CD4-positive, CD25-positive, alpha-beta regulatory T cell (primary cell): ENCODE measurements at regions not wholly inside any gene's neighbourhood (a gene's known extent, or its start where the extent isn't known, plus 50 kb on each side); places are given as distances from the start of the nearest gene placed in this dataset.

Experiments used
- ATAC-seq, 2 donors: fragments of 150-1000 bp; cut with Tn5 transposase; one replicate each; pipeline ENCODE4 v1.10.0; 2021; ENCODE audit warnings: low read depth in 2 of 2, moderate number of reproducible peaks in 2 of 2, moderate library complexity in 1 of 2
- DNase-seq, 3 donors: peaks; one replicate each; pipeline versions ENCODE4 v3.0.0 to v3.0.0-alpha.2; 2012 to 2022; ENCODE audit warnings: mixed read lengths in 1 of 3
- H3K27ac ChIP-seq: one replicate; pipeline ENCODE4 v1.7.0; 2013; ENCODE audit warnings: mild to moderate bottlenecking, low read length; ENCODE audit not compliant: insufficient read depth, poor library complexity, severe bottlenecking
- H3K27me3 ChIP-seq: one replicate; pipeline ENCODE4 v1.7.0; 2013; ENCODE audit warnings: low read length; ENCODE audit not compliant: control insufficient read depth, insufficient read depth
- H3K36me3 ChIP-seq: one replicate; pipeline ENCODE4 v1.7.0; 2013; ENCODE audit warnings: mild to moderate bottlenecking, low read length, moderate library complexity; ENCODE audit not compliant: control insufficient read depth, insufficient read depth
- H3K4me1 ChIP-seq: 2 replicates; pipeline ENCODE4 v1.7.0; 2013; ENCODE audit warnings: mild to moderate bottlenecking, low read length; ENCODE audit not compliant: insufficient read depth, control insufficient read depth, poor library complexity, severe bottlenecking
- H3K4me3 ChIP-seq: one replicate; pipeline ENCODE4 v1.7.0; 2013; ENCODE audit warnings: low read depth, mild to moderate bottlenecking, low read length, moderate library complexity
- H3K9me3 ChIP-seq, 2 experiments: 1 replicate in 1 of 2; 2 replicates in 1 of 2; pipeline ENCODE4 v1.7.0; 2013; ENCODE audit warnings: low read length in 2 of 2, mild to moderate bottlenecking in 1 of 2, moderate library complexity in 1 of 2; ENCODE audit not compliant: control insufficient read depth in 2 of 2
- H3K27ac Mint-ChIP-seq, 3 donors: one replicate each; pipeline ENCODE4 v1.8.0; 2020 to 2022; ENCODE audit warnings: mild to moderate bottlenecking in 3 of 3, mixed read lengths in 3 of 3, moderate library complexity in 2 of 3
- H3K27me3 Mint-ChIP-seq: one replicate; pipeline ENCODE4 v1.8.0; 2022; ENCODE audit warnings: mild to moderate bottlenecking, mixed read lengths
- H3K36me3 Mint-ChIP-seq: one replicate; pipeline ENCODE4 v1.8.0; 2020; ENCODE audit warnings: mixed read lengths
- H3K4me1 Mint-ChIP-seq, 4 donors: one replicate each; pipeline ENCODE4 v1.8.0; 2020 to 2022; ENCODE audit warnings: mixed read lengths in 4 of 4, mild to moderate bottlenecking in 1 of 4
- H3K4me3 Mint-ChIP-seq, 4 donors: one replicate each; pipeline ENCODE4 v1.8.0; 2020 to 2022; ENCODE audit warnings: mild to moderate bottlenecking in 4 of 4, mixed read lengths in 4 of 4, moderate library complexity in 3 of 4
- H3K9me3 Mint-ChIP-seq, 7 donors: one replicate each; pipeline ENCODE4 v1.8.0; 2020 to 2022; ENCODE audit warnings: mixed read lengths in 7 of 7, mild to moderate bottlenecking in 3 of 7, moderate library complexity in 2 of 7

- Mint-ChIP-seq H3K9me3 (peaks cover 0 to 55% (median 12%) of the 10 kb centered on the region in 7 donors), H3K27ac (no peak overlapping the region), H3K4me1 (no peaks in the 10 kb centered on the region), H3K36me3 (no peaks in the 10 kb centered on the region), H3K4me3 (no peak overlapping the region), H3K27me3 (no peaks in the 10 kb centered on the region)
- ATAC-seq, result no peak
- Histone ChIP-seq H3K4me3 (no peak overlapping the region), H3K9me3 (peaks cover 0 to 5% of the 10 kb centered on the region in 2 experiments), H3K27me3 (no peaks in the 10 kb centered on the region), H3K27ac (no peak overlapping the region), H3K4me1 (no peaks in the 10 kb centered on the region), H3K36me3 (no peaks in the 10 kb centered on the region)
- DNase-seq, result no peak
Measured at GRCh38 chr2:78431241-78431640, 594.3 kb upstream of the REG3G start.

- H3K4me1 Mint-ChIP-seq, result no peaks in the 10 kb centered on the region
- peaks cover 4 to 45% (median 11%) of the 10 kb centered on the region in 7 donors for H3K9me3 Mint-ChIP-seq
- H3K9me3 ChIP-seq, result peaks cover 2 to 4% of the 10 kb centered on the region in 2 experiments
- no peak overlapping the region for H3K27ac ChIP-seq
- H3K27ac Mint-ChIP-seq, result no peak overlapping the region
- H3K4me3 Mint-ChIP-seq, result no peak overlapping the region
- no peaks in the 10 kb centered on the region for H3K27me3 ChIP-seq
- H3K4me1 ChIP-seq, result no peaks in the 10 kb centered on the region
- H3K36me3 Mint-ChIP-seq, result no peaks in the 10 kb centered on the region
- no peak overlapping the region for H3K4me3 ChIP-seq
- H3K27me3 Mint-ChIP-seq, result no peaks in the 10 kb centered on the region
- no peaks in the 10 kb centered on the region for H3K36me3 ChIP-seq
- DNase-seq, result no peak
- no peak for ATAC-seq
Measured at GRCh38 chr2:78439122-78439521, 586.4 kb upstream of the REG3G start.

GRCh38 chr2:78455586-78455985, 569.9 kb upstream of the REG3G start:
- no peak for ATAC-seq
- H3K27me3 Mint-ChIP-seq, result no peaks in the 10 kb centered on the region
- no peak overlapping the region for H3K27ac Mint-ChIP-seq
- H3K4me1 Mint-ChIP-seq, result no peaks in the 10 kb centered on the region
- no peak overlapping the region for H3K27ac ChIP-seq
- H3K4me1 ChIP-seq, result no peaks in the 10 kb centered on the region
- H3K9me3 ChIP-seq, result peaks cover 4 to 9% of the 10 kb centered on the region in 2 experiments
- no peaks in the 10 kb centered on the region for H3K36me3 ChIP-seq
- no peak for DNase-seq
- H3K36me3 Mint-ChIP-seq, result no peaks in the 10 kb centered on the region
- H3K4me3 Mint-ChIP-seq, result no peak overlapping the region
- no peak overlapping the region for H3K4me3 ChIP-seq
- H3K9me3 Mint-ChIP-seq, result peaks cover 0 to 26% (median 7%) of the 10 kb centered on the region in 7 donors
- H3K27me3 ChIP-seq, result no peaks in the 10 kb centered on the region

GRCh38 chr2:78457269-78457668, 568.2 kb upstream of the REG3G start:
- Histone ChIP-seq H3K36me3 (no peaks in the 10 kb centered on the region), H3K4me1 (no peaks in the 10 kb centered on the region), H3K27ac (no peak overlapping the region), H3K9me3 (peaks cover 4 to 9% of the 10 kb centered on the region in 2 experiments), H3K4me3 (no peak overlapping the region), H3K27me3 (no peaks in the 10 kb centered on the region)
- Mint-ChIP-seq H3K27ac (no peak overlapping the region), H3K9me3 (peaks cover 0 to 30% (median 10%) of the 10 kb centered on the region in 7 donors), H3K4me3 (no peak overlapping the region), H3K27me3 (no peaks in the 10 kb centered on the region), H3K4me1 (no peaks in the 10 kb centered on the region), H3K36me3 (no peaks in the 10 kb centered on the region)
- no peak for DNase-seq
- ATAC-seq, result no peak

- Mint-ChIP-seq H3K27ac (no peak overlapping the region), H3K4me1 (no peaks in the 10 kb centered on the region), H3K27me3 (no peaks in the 10 kb centered on the region), H3K4me3 (no peak overlapping the region), H3K36me3 (no peaks in the 10 kb centered on the region), H3K9me3 (peaks cover 2 to 36% (median 8%) of the 10 kb centered on the region in 7 donors)
- DNase-seq, result no peak
- Histone ChIP-seq H3K9me3 (peaks cover 0 to 4% of the 10 kb centered on the region in 2 experiments), H3K36me3 (no peaks in the 10 kb centered on the region), H3K4me3 (no peak overlapping the region), H3K27ac (no peak overlapping the region), H3K4me1 (no peaks in the 10 kb centered on the region), H3K27me3 (no peaks in the 10 kb centered on the region)
- ATAC-seq, result no peak
Measured at GRCh38 chr2:78465707-78466106, 559.8 kb upstream of the REG3G start.

GRCh38 chr2:78476619-78477229, 548.8 kb upstream of the REG3G start:
- H3K4me3 ChIP-seq, result no peak overlapping the region
- Mint-ChIP-seq H3K4me1 (no peaks in the 10 kb centered on the region), H3K27me3 (no peaks in the 10 kb centered on the region), H3K9me3 (peaks cover 3 to 19% (median 11%) of the 10 kb centered on the region in 7 donors), H3K36me3 (no peaks in the 10 kb centered on the region), H3K4me3 (no peak overlapping the region), H3K27ac (no peak overlapping the region)
- H3K4me1 ChIP-seq, result no peaks in the 10 kb centered on the region
- no peaks in the 10 kb centered on the region for H3K27me3 ChIP-seq
- no peaks in the 10 kb centered on the region for H3K36me3 ChIP-seq
- peaks cover 3 to 5% of the 10 kb centered on the region in 2 experiments for H3K9me3 ChIP-seq
- no peak for DNase-seq
- H3K27ac ChIP-seq, result no peak overlapping the region
- ATAC-seq, result no peak

- Histone ChIP-seq H3K27ac (no peak overlapping the region), H3K4me3 (no peak overlapping the region), H3K27me3 (no peaks in the 10 kb centered on the region), H3K36me3 (no peaks in the 10 kb centered on the region), H3K4me1 (no peaks in the 10 kb centered on the region), H3K9me3 (peaks cover 0 to 2% of the 10 kb centered on the region in 2 experiments)
- Mint-ChIP-seq H3K27me3 (no peaks in the 10 kb centered on the region), H3K27ac (no peak overlapping the region), H3K36me3 (no peaks in the 10 kb centered on the region), H3K4me1 (no peaks in the 10 kb centered on the region), H3K9me3 (peaks cover 0 to 16% (median 6%) of the 10 kb centered on the region in 7 donors), H3K4me3 (no peak overlapping the region)
- DNase-seq (no peak), ATAC-seq (no peak)
Measured at GRCh38 chr2:78486565-78486964, 538.9 kb upstream of the REG3G start.

GRCh38 chr2:78498125-78498524, 527.4 kb upstream of the REG3G start:
- DNase-seq (no peak), ATAC-seq (no peak)
- no peak overlapping the region for H3K4me3 Mint-ChIP-seq
- peaks cover 4 to 39% (median 12%) of the 10 kb centered on the region in 7 donors for H3K9me3 Mint-ChIP-seq
- peaks cover 1 to 26% of the 10 kb centered on the region in 2 experiments for H3K9me3 ChIP-seq
- H3K27me3 Mint-ChIP-seq, result no peaks in the 10 kb centered on the region
- H3K27ac ChIP-seq, result no peak overlapping the region
- no peaks in the 10 kb centered on the region for H3K36me3 ChIP-seq
- no peaks in the 10 kb centered on the region for H3K4me1 Mint-ChIP-seq
- H3K36me3 Mint-ChIP-seq, result no peaks in the 10 kb centered on the region
- no peaks in the 10 kb centered on the region for H3K27me3 ChIP-seq
- H3K4me3 ChIP-seq, result no peak overlapping the region
- H3K27ac Mint-ChIP-seq, result no peak overlapping the region
- H3K4me1 ChIP-seq, result no peaks in the 10 kb centered on the region
